Gastrocnemius medialis (tissue), 4 donors: ENCODE measurements at regions not wholly inside any gene's neighbourhood (a gene's known extent, or its start where the extent isn't known, plus 50 kb on each side); places are given as distances from the start of the nearest gene placed in this dataset.

Experiments
- CTCF ChIP-seq, 5 experiments: fragments of 450-650 bp in 3 of 5; fragments of 200-600 bp in 2 of 5; sonication (generic) in 2 of 5; IDR thresholded peaks in 4 of 5; conservative IDR thresholded peaks in 1 of 5; 1 replicate in 4 of 5; 2 replicates in 1 of 5; pipeline ENCODE4 v1.5.1; 2016 to 2019; ENCODE audit warnings: antibody characterized with exemption in 5 of 5, mild to moderate bottlenecking in 3 of 5, moderate library complexity in 3 of 5
- POLR2A ChIP-seq, 2 donors: fragments of 450-650 bp; IDR thresholded peaks; one replicate each; pipeline ENCODE4 v1.6.1; 2017; ENCODE audit warnings: antibody characterized with exemption in 2 of 2, mild to moderate bottlenecking in 2 of 2, moderate library complexity in 2 of 2

- TF ChIP-seq CTCF (IDR thresholded peaks at IDR 0.05 in 4 of 5, conservative IDR thresholded peaks at IDR 0.05 in 1 of 5): no peak
- TF ChIP-seq POLR2A (IDR thresholded peaks at IDR 0.05): no peak
These were observed 237.5 kb upstream of the RSPO3 start for GRCh38 chr6:126880964-126881363.
